ENCODE measurements at regions not wholly inside any gene's neighbourhood (a gene's known extent, or its start where the extent isn't known, plus 50 kb on each side); places are given as distances from the start of the nearest gene placed in this dataset.

DNA sequence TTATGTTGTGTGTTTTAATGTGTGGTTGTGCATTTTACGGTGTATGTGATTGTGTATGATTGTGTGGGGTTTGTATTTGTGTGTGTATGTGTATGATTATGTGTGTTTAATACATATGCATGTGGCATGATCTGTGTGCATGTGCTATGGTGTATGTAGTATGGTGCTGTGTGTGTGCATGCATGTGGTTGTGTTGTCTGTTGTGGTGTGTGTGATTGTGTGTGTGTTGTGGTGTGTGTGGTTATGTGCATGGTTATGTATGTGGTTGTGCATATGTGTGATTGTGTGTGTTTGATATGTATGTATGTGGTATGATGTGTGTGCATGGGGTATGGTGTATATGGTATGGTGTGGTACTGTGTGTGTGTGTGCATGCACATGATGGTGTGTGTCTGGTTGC is 148.1 kb upstream of the AGAP1 start:
- Histone ChIP-seq H3K36me3 (ENCODE audit: control insufficient read depth in 2 of 2, extremely low read depth in 1 of 2, insufficient read depth in 1 of 2, low read length in 1 of 2) (no peaks in the 10 kb centered on the region), H3K27ac (ENCODE audit: low read length) (no peak overlapping the region), H3K9me3 (no peaks in the 10 kb centered on the region), H3K27me3 (replicated peaks in 1 of 2; ENCODE audit: control insufficient read depth in 2 of 2, extremely low read depth in 1 of 2, insufficient read depth in 2 of 2, low read length in 1 of 2) (peaks cover 0 to 30% of the 10 kb centered on the region in 2 experiments), H3K4me1 (ENCODE audit: control insufficient read depth in 1 of 2, extremely low read depth in 1 of 2, insufficient read depth in 2 of 2, low read length in 2 of 2) (no peaks in the 10 kb centered on the region), H3K4me3 (ENCODE audit: control insufficient read depth in 1 of 2, extremely low read depth in 1 of 2, low read length in 1 of 2) (no peak overlapping the region)
- H3K4me1 Mint-ChIP-seq, result no peaks in the 10 kb centered on the region
- ATAC-seq (replicated peaks in 1 of 4) (no peak), DNase-seq (no peak)
- H3K36me3 Mint-ChIP-seq, result no peaks in the 10 kb centered on the region
- CTCF ChIA-PET, result no interaction called here
- 93% methylated on average over 1 of the region's 1 CpG for WGBS (ENCODE audit: insufficient coverage)
- H3K27me3 Mint-ChIP-seq, result peaks cover 12 to 19% of the 10 kb centered on the region in 2 donors
- POLR2A ChIA-PET, result interaction anchor here in 1 of 2 donors (0.8 kb wide), 1 partner anchor 11 kb away, joined by 5 read pairs; no protein-coding TSS in a partner anchor
- H3K9me3 Mint-ChIP-seq, result no peaks in the 10 kb centered on the region
- no peak overlapping the region for H3K4me3 Mint-ChIP-seq
- H3K27ac Mint-ChIP-seq, result no peak overlapping the region

DNA sequence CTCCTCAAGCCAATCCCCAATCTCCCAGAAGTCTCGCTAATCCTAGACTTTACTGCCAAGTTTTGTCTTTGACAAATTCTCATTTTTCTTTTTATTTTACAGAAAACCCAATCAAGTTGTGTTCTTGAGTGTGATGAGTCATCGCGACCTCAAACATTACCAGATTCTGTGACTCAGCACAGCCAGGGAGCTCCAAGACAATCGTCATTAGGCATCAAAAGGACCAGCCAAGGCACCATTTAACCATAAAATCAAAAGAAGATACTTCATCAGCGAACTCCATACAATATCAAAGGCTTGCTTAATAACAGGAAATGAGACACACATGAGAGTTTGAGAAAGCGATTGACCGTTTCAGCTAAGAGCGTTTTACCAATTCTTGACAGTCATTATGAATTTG is 146.2 kb upstream of the AGAP1 start:
- CTCF ChIA-PET, result no interaction called here
- H3K4me1 ChIP-seq (ENCODE audit: control insufficient read depth in 1 of 2, extremely low read depth in 1 of 2, insufficient read depth in 2 of 2, low read length in 2 of 2), result no peaks in the 10 kb centered on the region
- WGBS (ENCODE audit: insufficient coverage), result 20% methylated on average over 1 of the region's 8 CpGs
- no peaks in the 10 kb centered on the region for H3K36me3 Mint-ChIP-seq
- H3K27ac Mint-ChIP-seq, result no peak overlapping the region
- peaks cover 0 to 26% of the 10 kb centered on the region in 2 experiments for H3K27me3 ChIP-seq (replicated peaks in 1 of 2; ENCODE audit: control insufficient read depth in 2 of 2, extremely low read depth in 1 of 2, insufficient read depth in 2 of 2, low read length in 1 of 2)
- no peak overlapping the region for H3K4me3 ChIP-seq (ENCODE audit: control insufficient read depth in 1 of 2, extremely low read depth in 1 of 2, low read length in 1 of 2)
- no peak for DNase-seq
- POLR2A ChIA-PET, result no interaction called here
- no peak for ATAC-seq (replicated peaks in 1 of 4)
- no peaks in the 10 kb centered on the region for H3K9me3 ChIP-seq
- H3K4me1 Mint-ChIP-seq, result no peaks in the 10 kb centered on the region
- no peaks in the 10 kb centered on the region for H3K9me3 Mint-ChIP-seq
- no peak overlapping the region for H3K4me3 Mint-ChIP-seq
- no peaks in the 10 kb centered on the region for H3K36me3 ChIP-seq (ENCODE audit: control insufficient read depth in 2 of 2, extremely low read depth in 1 of 2, insufficient read depth in 1 of 2, low read length in 1 of 2)
- H3K27me3 Mint-ChIP-seq, result peaks cover 12 to 19% of the 10 kb centered on the region in 2 donors
- no peak overlapping the region for H3K27ac ChIP-seq (ENCODE audit: low read length)

- ChIA-PET POLR2A (no interaction called here), CTCF (no interaction called here)
- peaks cover 0 to 24% of the 10 kb centered on the region in 2 experiments for H3K27me3 ChIP-seq (replicated peaks in 1 of 2; ENCODE audit: control insufficient read depth in 2 of 2, extremely low read depth in 1 of 2, insufficient read depth in 2 of 2, low read length in 1 of 2)
- no peaks in the 10 kb centered on the region for H3K36me3 ChIP-seq (ENCODE audit: control insufficient read depth in 2 of 2, extremely low read depth in 1 of 2, insufficient read depth in 1 of 2, low read length in 1 of 2)
- Mint-ChIP-seq H3K4me3 (no peak overlapping the region), H3K36me3 (no peaks in the 10 kb centered on the region), H3K27me3 (peaks cover 16 to 19% of the 10 kb centered on the region in 2 donors), H3K27ac (no peak overlapping the region), H3K9me3 (no peaks in the 10 kb centered on the region), H3K4me1 (no peaks in the 10 kb centered on the region)
- WGBS (ENCODE audit: insufficient coverage), result 87% methylated on average over 6 of the region's 8 CpGs
- H3K27ac ChIP-seq (ENCODE audit: low read length), result no peak overlapping the region
- DNase-seq (no peak), ATAC-seq (replicated peaks in 1 of 4) (no peak)
- no peak overlapping the region for H3K4me3 ChIP-seq (ENCODE audit: control insufficient read depth in 1 of 2, extremely low read depth in 1 of 2, low read length in 1 of 2)
- H3K4me1 ChIP-seq (ENCODE audit: control insufficient read depth in 1 of 2, extremely low read depth in 1 of 2, insufficient read depth in 2 of 2, low read length in 2 of 2), result no peaks in the 10 kb centered on the region
- H3K9me3 ChIP-seq, result no peaks in the 10 kb centered on the region
Measured at GRCh38 chr2:235348329-235348728, 145.5 kb upstream of the AGAP1 start.

DNA sequence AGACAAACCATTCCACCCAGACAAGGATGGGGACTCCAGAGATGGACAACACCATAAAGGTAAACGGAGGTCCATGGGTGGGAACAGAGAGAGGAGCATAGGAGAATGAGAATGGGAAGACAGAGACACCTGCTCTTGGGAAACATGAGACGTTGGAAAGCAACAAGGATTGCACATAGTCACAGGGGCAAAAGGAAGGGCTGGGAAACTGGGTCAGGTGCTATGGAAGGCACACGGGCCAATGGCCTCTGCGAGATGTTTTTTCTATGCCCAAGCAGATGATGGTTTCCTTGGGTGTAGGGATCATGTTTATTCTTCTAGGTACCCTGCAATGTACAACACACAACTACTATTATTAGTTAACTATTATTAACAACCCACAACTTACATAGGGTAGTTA is 143.6 kb upstream of the AGAP1 start:
- POLR2A ChIA-PET, result no interaction called here
- no peaks in the 10 kb centered on the region for H3K36me3 Mint-ChIP-seq
- no peak overlapping the region for H3K27ac Mint-ChIP-seq
- Histone ChIP-seq H3K27ac (ENCODE audit: low read length) (no peak overlapping the region), H3K4me3 (ENCODE audit: control insufficient read depth in 1 of 2, extremely low read depth in 1 of 2, low read length in 1 of 2) (no peak overlapping the region), H3K27me3 (replicated peaks in 1 of 2; ENCODE audit: control insufficient read depth in 2 of 2, extremely low read depth in 1 of 2, insufficient read depth in 2 of 2, low read length in 1 of 2) (peaks cover 0 to 21% of the 10 kb centered on the region in 2 experiments), H3K4me1 (ENCODE audit: control insufficient read depth in 1 of 2, extremely low read depth in 1 of 2, insufficient read depth in 2 of 2, low read length in 2 of 2) (no peaks in the 10 kb centered on the region), H3K36me3 (ENCODE audit: control insufficient read depth in 2 of 2, extremely low read depth in 1 of 2, insufficient read depth in 1 of 2, low read length in 1 of 2) (no peaks in the 10 kb centered on the region), H3K9me3 (no peaks in the 10 kb centered on the region)
- CTCF ChIA-PET, result no interaction called here
- no peaks in the 10 kb centered on the region for H3K4me1 Mint-ChIP-seq
- H3K27me3 Mint-ChIP-seq, result peaks cover 19% of the 10 kb centered on the region in 2 donors
- no peak overlapping the region for H3K4me3 Mint-ChIP-seq
- DNase-seq (no peak), ATAC-seq (replicated peaks in 1 of 4) (no peak)
- 80% methylated on average over 2 of the region's 4 CpGs for WGBS (ENCODE audit: insufficient coverage)
- no peaks in the 10 kb centered on the region for H3K9me3 Mint-ChIP-seq

- WGBS (ENCODE audit: insufficient coverage), result 82% methylated on average over 4 of the region's 4 CpGs
- Histone ChIP-seq H3K27ac (ENCODE audit: low read length) (no peak overlapping the region), H3K4me1 (ENCODE audit: control insufficient read depth in 1 of 2, extremely low read depth in 1 of 2, insufficient read depth in 2 of 2, low read length in 2 of 2) (no peaks in the 10 kb centered on the region), H3K27me3 (replicated peaks in 1 of 2; ENCODE audit: control insufficient read depth in 2 of 2, extremely low read depth in 1 of 2, insufficient read depth in 2 of 2, low read length in 1 of 2) (peaks cover 0 to 11% of the 10 kb centered on the region in 2 experiments), H3K4me3 (ENCODE audit: control insufficient read depth in 1 of 2, extremely low read depth in 1 of 2, low read length in 1 of 2) (no peak overlapping the region), H3K36me3 (ENCODE audit: control insufficient read depth in 2 of 2, extremely low read depth in 1 of 2, insufficient read depth in 1 of 2, low read length in 1 of 2) (no peaks in the 10 kb centered on the region), H3K9me3 (no peaks in the 10 kb centered on the region)
- DNase-seq, result no peak
- Mint-ChIP-seq H3K9me3 (no peaks in the 10 kb centered on the region), H3K36me3 (no peaks in the 10 kb centered on the region), H3K4me3 (no peak overlapping the region), H3K4me1 (no peaks in the 10 kb centered on the region), H3K27ac (no peak overlapping the region), H3K27me3 (peaks cover 13 to 19% of the 10 kb centered on the region in 2 donors)
- no peak for ATAC-seq (replicated peaks in 1 of 4)
- CTCF ChIA-PET, result no interaction called here
- POLR2A ChIA-PET, result no interaction called here
Measured at GRCh38 chr2:235352541-235352940, 141.3 kb upstream of the AGAP1 start.

GRCh38 chr2:235357881-235358280 is 136.0 kb upstream of the AGAP1 start:
- Histone ChIP-seq H3K36me3 (ENCODE audit: control insufficient read depth in 2 of 2, extremely low read depth in 1 of 2, insufficient read depth in 1 of 2, low read length in 1 of 2) (no peaks in the 10 kb centered on the region), H3K4me1 (ENCODE audit: control insufficient read depth in 1 of 2, extremely low read depth in 1 of 2, insufficient read depth in 2 of 2, low read length in 2 of 2) (no peaks in the 10 kb centered on the region), H3K27ac (ENCODE audit: low read length) (no peak overlapping the region), H3K9me3 (no peaks in the 10 kb centered on the region), H3K4me3 (ENCODE audit: control insufficient read depth in 1 of 2, extremely low read depth in 1 of 2, low read length in 1 of 2) (no peak overlapping the region), H3K27me3 (replicated peaks in 1 of 2; ENCODE audit: control insufficient read depth in 2 of 2, extremely low read depth in 1 of 2, insufficient read depth in 2 of 2, low read length in 1 of 2) (peaks cover 0 to 13% of the 10 kb centered on the region in 2 experiments)
- no peak overlapping the region for H3K4me3 Mint-ChIP-seq
- ATAC-seq (replicated peaks in 1 of 4) (no peak), DNase-seq (no peak)
- WGBS (ENCODE audit: insufficient coverage), result 90% methylated on average over 16 of the region's 17 CpGs
- ChIA-PET POLR2A (no interaction called here), CTCF (no interaction called here)
- H3K27ac Mint-ChIP-seq, result no peak overlapping the region
- no peaks in the 10 kb centered on the region for H3K4me1 Mint-ChIP-seq
- H3K36me3 Mint-ChIP-seq, result no peaks in the 10 kb centered on the region
- peaks cover 5 to 7% of the 10 kb centered on the region in 2 donors for H3K27me3 Mint-ChIP-seq
- H3K9me3 Mint-ChIP-seq, result no peaks in the 10 kb centered on the region

DNA sequence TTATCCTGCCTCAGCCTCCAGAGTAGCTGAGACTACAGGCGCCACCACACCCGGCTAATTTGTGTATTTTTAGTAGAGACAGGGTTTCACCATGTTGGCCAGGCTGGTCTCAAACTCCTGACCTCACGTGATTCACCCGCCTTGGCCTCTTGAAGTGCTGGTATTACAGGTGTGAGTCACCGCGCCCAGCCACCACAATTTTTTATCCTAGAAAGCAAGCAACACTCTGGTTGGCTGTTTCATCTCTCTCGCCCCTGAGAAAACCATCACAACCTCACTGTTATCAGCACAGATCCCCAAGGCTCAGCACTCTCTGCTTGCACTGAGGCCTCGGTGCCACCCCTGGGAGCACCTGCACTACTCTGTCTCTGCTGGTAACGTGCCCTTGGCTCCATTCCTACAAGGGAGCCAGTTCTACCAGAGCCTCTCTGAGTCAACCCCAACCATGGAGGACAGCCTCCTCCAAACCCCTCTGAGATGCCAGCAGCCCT is 134.8 kb upstream of the AGAP1 start:
- DNase-seq (no peak), ATAC-seq (replicated peaks in 1 of 4) (no peak)
- POLR2A ChIA-PET, result no interaction called here
- Histone ChIP-seq H3K4me3 (ENCODE audit: control insufficient read depth in 1 of 2, extremely low read depth in 1 of 2, low read length in 1 of 2) (no peak overlapping the region), H3K27me3 (replicated peaks in 1 of 2; ENCODE audit: control insufficient read depth in 2 of 2, extremely low read depth in 1 of 2, insufficient read depth in 2 of 2, low read length in 1 of 2) (peaks cover 0 to 13% of the 10 kb centered on the region in 2 experiments), H3K27ac (ENCODE audit: low read length) (no peak overlapping the region), H3K4me1 (ENCODE audit: control insufficient read depth in 1 of 2, extremely low read depth in 1 of 2, insufficient read depth in 2 of 2, low read length in 2 of 2) (no peaks in the 10 kb centered on the region), H3K36me3 (ENCODE audit: control insufficient read depth in 2 of 2, extremely low read depth in 1 of 2, insufficient read depth in 1 of 2, low read length in 1 of 2) (no peaks in the 10 kb centered on the region), H3K9me3 (no peaks in the 10 kb centered on the region)
- Mint-ChIP-seq H3K36me3 (no peaks in the 10 kb centered on the region), H3K9me3 (no peaks in the 10 kb centered on the region), H3K27me3 (peaks cover 7 to 14% of the 10 kb centered on the region in 2 donors), H3K27ac (no peak overlapping the region), H3K4me1 (no peaks in the 10 kb centered on the region), H3K4me3 (no peak overlapping the region)
- CTCF ChIA-PET, result no interaction called here
- WGBS (ENCODE audit: insufficient coverage), result 75% methylated on average over 7 of the region's 9 CpGs
